Fibroblast of skin of back (primary cell): ENCODE measurements at regions not wholly inside any gene's neighbourhood (a gene's known extent, or its start where the extent isn't known, plus 50 kb on each side); places are given as distances from the start of the nearest gene placed in this dataset.
A peak's percentile ranks its signal among the peaks of the same experiment; 100 is the strongest.

Source experiments
- DNase-seq: peaks from one replicate; pipeline ENCODE4 v3.0.0-alpha.2; 2013

- DNase-seq = no peak
Observed at GRCh38 chr20:58138395-58138794, 90.1 kb downstream of the ANKRD60 start.

DNA sequence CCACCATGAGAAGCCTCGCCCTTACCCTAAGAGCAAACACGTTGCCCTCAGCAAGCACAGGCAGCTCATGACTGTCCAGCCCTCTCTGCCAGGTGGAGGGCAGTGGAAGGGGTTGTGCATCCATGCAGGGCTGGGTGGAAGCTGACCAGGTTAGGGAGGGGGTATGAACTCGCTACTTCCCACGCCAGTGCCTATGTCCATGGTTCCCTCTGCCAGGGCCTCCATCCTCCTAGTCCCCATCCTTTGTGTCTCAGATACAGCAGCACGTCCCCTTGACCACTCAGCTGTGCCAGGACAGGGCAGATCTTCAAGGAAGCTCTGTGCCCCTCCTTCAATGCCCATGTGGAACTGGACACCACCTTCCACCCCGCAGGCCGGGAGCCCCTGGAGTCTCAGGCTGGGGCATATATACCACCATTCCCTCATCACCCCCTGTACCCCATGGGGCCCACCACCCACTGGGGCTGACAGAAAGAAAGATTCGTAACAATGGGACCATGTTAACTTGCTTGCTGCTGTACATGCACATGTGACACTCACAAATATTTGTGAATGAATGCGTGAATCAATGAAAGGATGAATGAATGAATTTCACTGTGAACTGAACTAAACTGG lies 90.7 kb downstream of the ANKRD60 start:
- no peak for DNase-seq

DNA sequence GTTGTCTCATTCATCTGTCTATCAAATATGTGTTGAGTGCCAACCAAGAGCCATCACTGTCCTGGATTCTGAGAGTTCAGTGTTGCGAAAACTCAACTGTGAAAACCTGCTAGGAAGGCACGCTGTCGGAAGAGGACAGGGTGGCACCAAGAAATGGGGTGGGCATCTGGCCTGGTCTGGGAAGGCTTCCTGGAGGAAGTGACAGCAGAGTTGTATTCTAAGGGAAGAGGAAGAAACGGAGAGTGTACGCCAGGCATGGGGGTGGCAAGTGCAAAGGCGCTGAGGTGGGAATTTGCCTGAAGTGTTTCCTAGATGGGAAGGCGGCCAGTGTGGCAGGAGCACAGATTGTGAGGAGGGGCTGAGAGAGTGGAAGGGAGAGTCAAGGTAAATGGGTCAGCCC lies 91.2 kb downstream of the ANKRD60 start:
- no peak for DNase-seq

- DNase-seq = no peak
Observed at GRCh38 chr20:58136149-58136484, 92.3 kb downstream of the ANKRD60 start.

DNA sequence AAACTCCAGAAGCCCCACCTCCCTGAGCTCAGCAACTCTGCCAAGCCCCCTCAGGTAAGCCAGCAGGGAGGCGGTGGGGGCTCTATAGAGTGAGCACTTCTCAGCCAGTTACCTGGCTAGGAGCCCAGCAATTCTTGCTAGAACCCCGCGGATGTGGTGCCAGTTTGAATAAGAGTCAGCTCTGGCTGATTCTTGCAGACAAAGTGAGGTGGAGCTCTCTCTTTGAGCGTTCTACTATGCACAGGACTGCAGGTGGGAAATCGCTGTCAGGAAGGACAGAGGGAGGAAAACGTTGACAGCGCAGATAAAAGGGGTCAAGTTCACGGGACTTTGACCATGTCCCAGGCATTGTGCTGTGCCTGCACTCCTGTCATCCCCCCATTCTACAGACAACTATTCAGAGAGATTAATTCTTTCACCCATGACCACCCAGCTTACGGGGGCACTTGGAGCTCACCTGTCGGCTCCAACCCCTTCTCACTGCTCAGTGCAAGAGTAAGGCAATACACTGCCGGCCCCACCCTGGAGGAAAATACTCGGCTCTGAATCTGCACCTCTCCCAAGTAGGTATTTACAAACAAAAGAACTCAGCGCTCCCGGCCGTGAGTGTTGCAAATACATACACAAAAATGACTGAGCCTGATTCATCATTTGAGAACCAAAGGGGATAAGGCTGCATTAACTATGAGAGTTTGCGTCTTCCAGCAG lies 92.9 kb downstream of the ANKRD60 start:
- no peak for DNase-seq

GRCh38 chr20:58133020-58133808 lies 95.2 kb downstream of the ANKRD60 start:
- DNase-seq = no peak

DNA sequence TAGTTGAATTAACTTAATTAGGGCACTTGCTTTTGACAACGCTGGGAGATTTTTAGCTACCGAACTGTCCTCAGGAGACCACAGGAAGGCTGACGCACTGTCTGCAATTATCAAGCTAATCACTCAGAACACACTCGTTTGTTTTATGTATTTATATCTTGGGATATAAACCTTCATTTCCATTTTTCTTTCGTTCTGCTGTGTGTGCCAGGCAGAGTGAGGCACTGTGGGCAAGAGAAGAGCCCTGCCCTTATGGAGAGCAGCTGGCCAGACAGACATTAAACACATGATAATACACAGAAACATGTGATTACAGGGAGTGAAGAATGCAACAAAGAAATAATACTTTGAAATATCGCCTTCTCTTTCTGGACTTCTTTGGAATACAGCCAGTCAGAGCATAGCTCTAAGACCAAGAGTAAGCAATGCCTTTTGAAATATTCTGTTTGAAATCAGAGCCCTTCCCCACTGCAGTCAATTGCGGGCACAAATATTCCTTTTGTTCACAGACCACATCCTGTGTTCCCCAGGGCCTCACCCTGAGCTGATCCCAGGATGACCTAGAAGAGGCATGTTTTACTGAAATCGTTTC lies 96.8 kb downstream of the ANKRD60 start:
- peak; percentile 83 for DNase-seq

GRCh38 chr20:58131151-58131550 lies 97.3 kb downstream of the ANKRD60 start:
- peak; percentile 68 for DNase-seq

- DNase-seq = peak; percentile 33
Observed at GRCh38 chr20:58130581-58130980, 97.9 kb downstream of the ANKRD60 start.

DNA sequence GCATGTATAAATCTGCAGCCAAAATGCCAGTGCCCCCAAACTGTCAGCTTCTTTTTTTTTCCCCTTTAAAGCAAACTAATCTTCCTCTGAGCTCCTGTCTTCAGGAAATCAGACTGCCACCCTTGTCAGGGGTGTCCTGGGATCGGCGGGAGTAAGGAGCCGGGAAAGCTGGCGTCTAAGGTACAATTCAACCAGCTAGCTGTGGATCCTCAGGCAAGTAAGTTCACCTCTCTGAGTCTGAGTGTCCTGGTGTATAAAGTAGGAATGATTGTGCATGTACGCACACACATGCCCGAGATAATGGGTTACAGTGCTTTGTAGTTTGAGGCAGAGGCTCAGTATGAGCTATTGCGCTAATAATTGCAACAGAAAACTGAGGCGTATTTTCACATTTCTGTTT lies 98.3 kb downstream of the ANKRD60 start:
- DNase-seq = no peak

DNA sequence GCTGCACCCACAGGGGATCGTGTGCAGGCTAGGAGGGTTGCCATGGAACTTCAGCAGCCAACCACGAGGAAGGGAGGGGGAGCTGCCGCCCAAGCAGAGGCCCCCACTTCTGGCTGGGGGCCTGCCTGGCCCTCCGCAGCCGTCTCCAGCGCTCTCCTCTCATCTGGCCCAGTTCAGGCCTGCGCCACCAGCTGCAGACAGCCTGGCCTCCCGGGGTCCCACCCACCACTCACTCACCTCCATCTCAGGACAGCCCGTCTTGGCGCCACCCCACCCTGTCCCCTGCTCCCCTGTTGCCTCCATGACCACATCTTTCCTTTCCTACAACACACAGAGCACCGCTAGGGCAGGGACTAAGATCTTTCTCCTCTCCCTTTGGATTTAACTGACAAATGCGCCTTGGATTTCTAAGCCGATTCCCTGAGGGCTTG lies 98.7 kb downstream of the ANKRD60 start:
- no peak for DNase-seq

- DNase-seq = no peak
Observed at GRCh38 chr20:58128635-58129625, 99.5 kb downstream of the ANKRD60 start.

DNA sequence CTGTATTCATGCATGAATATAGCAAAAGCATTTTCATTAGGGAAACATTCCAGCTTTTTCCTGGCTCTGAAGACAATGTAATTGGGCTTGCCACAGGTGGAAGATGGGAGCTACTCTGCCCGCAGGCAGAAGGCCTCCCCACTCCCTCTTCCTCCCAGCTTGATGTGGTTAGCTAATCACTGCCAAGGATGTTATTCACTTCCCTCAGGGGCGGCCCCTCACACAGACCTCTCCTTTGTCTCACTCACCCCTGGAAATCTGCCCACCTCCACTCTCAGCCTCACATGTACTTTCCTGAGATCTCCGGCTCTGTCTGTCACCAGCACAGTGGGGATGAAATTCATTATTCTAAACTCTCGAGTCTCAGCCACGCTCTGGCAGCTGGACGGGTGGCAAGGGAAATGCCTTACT lies 100.7 kb downstream of the ANKRD60 start:
- peak; percentile 62 for DNase-seq

GRCh38 chr20:58125726-58126125 lies 102.7 kb downstream of the ANKRD60 start:
- no peak for DNase-seq

GRCh38 chr20:58117944-58118343 lies 110.5 kb downstream of the ANKRD60 start:
- DNase-seq = peak; percentile 61

DNA sequence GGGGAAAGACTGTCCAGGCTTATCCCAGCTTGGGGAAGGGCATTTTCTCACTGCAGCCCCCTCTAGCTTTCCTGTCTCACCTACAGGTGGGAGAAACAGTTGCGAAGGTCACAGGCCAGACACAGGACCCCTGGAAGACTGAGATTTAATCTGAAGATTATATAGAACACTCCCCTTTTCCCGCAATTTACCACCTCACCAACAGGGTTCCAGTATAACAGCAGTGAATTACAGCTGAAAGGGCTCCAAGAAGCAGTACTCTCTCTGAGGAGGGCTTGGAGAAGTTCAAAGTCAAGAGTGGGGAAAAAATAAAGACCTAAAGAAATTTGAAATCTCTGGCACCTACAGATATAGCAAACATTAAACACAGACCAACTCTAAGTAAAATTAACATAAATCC lies 111.9 kb downstream of the ANKRD60 start:
- no peak for DNase-seq

DNA sequence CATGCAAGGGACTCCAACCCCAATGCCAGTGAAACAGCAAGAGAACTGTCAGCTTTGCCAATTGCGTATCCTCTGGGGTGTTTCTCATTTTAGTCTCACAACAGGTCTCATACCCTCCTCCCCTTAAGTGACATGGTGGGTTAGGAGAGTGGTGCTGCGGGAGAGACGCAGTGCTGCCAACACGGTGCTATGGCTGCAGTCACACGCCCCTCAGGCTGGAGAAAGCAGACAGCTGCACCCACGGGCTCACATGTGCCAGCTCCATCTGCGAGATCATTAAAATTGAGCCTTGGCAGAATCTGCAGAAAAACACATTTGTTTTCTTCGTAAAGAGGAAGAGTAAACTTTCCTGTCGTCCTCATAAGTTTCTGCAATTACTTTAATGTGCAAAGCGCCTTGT lies 114.7 kb downstream of the ANKRD60 start:
- no peak for DNase-seq

- peak; percentile 93 for DNase-seq
Observed at GRCh38 chr20:58112017-58112781, 116.3 kb downstream of the ANKRD60 start.

GRCh38 chr20:58111310-58112016 lies 117.0 kb downstream of the ANKRD60 start:
- DNase-seq = no peak

DNA sequence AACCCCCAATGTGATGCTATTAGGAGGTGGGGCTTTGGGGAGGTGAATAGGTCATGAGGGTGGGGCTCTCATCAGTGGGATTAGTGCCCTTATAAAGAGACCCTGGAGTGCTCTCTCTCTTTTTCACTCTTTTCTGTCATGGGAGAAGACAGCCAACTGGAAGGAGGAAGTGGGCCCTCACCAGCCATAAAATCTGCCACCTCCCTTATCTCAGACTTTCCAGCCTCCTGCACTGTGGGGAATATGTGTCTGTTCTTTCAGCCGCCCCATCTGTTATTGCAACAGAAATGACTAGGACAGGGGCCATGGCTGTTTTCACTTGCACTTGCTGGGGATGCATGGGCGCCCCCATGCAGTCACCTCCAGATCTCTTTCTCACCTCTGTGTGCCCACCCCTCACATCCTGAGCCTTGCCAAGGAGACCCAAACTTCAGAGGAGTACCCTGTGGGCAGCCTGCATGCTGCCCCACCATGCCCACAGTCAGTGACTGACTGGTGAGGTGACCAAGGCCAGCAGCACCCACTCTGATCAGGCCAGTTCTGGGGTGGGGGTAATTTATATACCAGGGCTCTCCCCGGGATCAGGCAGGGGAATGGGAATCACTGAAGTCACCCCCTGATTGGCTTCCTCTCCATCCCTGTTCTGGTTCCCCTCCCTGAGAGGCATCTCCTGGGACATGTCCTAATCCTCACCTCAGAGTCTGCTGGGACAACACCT lies 118.4 kb downstream of the ANKRD60 start:
- no peak for DNase-seq
